UCSD-AML1 (cell line): ENCODE measurements at regions not wholly inside any gene's neighbourhood (a gene's known extent, or its start where the extent isn't known, plus 50 kb on each side); places are given as distances from the start of the nearest gene placed in this dataset.
"Not testable (repeated sequence)": the region's sequence is repeated elsewhere in the genome, so short reads cannot be mapped to it uniquely, and the experiment has no call there.

Source experiments
- DNase-seq: peaks from one replicate; lab custom pipeline; 2025; ENCODE audit not compliant: unreplicated experiment; lab: John Stamatoyannopoulos, UW

GRCh38 chr7:24050991-24051560, 232.9 kb upstream of the NPY start:
- no peak for DNase-seq

DNA sequence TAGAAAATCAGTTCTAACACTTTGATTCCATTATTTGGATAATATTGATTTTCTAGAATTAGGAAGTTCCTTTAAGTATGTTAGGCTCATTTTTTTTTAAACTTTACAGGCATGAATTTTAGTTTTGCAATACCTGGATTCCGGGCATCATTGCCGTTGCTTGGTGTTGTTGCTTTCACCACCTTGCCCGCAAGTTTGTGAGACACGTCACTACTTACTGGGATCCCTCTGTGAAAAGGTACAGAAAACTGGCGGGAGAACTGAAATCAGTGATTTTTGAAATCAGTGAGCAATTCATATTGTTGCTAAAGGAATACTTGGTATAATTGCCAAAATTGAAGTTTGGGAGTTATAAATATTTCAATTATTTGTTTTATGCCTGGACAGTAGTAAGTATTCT, 232.3 kb upstream of the NPY start:
- no peak for DNase-seq

DNA sequence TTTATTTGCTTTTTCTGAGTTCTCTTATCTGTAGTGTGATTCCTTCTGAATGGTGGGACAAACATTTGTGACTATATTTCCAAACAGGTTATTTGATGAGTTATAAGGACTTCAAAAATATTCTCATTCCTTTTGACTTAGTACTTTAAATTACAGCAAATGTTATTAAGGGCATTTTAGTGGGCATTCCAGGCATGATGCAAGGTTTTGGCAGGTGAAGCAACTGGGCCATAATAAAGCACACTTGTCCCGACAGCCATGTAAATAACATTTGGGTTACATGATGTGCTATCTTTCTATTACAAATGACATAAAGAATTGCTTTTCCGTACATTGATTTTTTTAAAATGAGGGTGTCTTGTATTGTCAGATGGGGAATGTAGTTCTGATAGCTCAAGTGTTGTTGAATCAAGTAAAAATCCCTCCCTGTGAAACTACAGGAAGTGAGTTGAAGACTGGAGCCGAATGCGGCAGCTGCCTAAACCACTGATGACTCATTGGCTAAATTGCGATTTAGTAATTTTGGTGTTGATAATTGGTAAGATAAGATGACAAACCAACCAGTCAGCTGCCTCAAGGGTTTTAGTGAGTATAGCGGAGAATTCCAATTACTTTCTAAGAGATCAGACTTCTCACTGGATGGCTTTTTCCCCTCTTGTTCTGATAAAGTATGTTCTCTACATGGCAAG, 231.3 kb upstream of the NPY start:
- DNase-seq: no peak

GRCh38 chr7:24054236-24054635, 229.8 kb upstream of the NPY start:
- DNase-seq: no peak

GRCh38 chr7:24057243-24057642, 226.7 kb upstream of the NPY start:
- DNase-seq: no peak

DNA sequence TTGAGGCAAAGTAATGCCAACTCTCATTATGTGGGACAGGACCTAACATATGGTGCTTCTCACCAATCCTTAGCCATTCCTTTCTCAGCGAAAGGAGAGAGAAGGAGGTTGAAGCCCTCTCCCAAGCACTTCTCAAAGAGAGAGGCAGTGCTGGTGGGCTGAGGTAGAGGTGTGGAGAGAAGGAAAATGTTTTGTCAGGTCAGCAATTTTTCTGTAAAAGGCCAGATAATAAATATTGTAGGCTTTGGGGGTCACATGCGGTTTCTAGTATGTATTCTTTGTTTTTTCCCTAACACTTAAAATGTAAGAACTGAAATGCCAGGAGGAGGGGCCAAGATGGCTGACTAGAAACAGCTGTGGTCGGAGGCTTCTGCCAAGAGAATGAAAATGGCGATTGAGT, 225.0 kb upstream of the NPY start:
- DNase-seq: no peak

GRCh38 chr7:24059775-24060174, 224.2 kb upstream of the NPY start:
- DNase-seq: no peak

GRCh38 chr7:24063721-24064120, 220.3 kb upstream of the NPY start:
- DNase-seq: no peak

DNA sequence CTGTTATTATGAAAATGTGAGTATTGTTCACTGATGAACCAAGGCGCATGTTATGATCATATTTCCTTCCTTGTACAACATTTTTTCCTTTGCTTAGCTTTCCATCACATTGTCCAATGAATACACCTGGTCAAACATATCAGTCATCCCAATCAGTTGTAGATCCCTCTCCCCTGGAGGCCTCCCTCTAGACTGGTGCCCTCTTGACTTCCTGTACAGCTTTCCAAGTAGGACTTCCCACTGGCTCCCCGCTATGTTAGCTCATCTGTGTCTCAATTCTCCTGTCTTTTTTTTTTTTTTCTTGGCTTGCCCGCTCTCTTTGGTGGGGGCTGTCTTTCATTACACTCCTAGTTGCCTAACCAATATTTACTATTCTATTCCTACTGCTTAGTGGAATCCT, 214.2 kb upstream of the NPY start:
- DNase-seq: no peak

GRCh38 chr7:24073651-24074420, 210.2 kb upstream of the NPY start:
- DNase-seq: no peak

DNA sequence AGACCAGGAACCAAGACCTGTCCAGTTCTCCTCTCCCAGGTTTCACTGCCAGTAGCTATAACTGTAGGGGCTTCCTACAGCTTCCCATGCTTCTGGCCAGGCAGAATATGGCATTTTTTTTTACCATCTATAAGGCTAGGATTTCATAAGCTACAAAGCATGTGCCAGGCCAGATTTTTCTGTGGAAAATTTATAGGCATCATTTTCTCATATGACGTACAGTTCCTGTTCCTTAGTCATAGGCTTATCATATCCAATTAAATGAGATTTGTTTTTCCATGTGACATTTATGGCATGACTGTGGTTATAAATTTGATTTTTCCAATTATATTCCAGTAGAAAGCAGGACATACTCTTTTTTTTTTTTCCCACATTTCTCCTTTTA, 208.6 kb upstream of the NPY start:
- DNase-seq: no peak

- DNase-seq: no peak
Measured at GRCh38 chr7:24082826-24083225, 201.2 kb upstream of the NPY start.

DNA sequence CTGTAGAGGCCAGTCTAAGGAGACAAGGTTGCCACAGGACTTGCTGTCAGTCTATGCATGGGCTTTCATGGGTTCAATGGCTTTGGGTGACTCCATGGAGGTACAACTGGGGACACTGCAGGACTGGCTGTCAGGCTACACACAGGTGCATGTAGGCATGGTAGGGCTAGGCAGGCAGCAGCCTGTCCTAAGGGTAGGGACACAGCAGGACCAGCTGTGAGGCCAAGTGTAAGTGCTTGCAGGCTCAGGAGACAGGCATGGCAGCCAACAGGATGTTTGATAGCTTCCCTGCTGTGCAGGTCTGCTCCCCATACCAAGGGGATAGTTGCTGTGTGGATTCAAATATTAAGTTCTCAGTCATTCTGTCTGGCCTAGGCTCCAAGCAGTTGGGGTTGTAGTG, 181.0 kb upstream of the NPY start:
- no peak for DNase-seq

- DNase-seq: no peak
Measured at GRCh38 chr7:24108906-24109376, 175.0 kb upstream of the NPY start.

DNA sequence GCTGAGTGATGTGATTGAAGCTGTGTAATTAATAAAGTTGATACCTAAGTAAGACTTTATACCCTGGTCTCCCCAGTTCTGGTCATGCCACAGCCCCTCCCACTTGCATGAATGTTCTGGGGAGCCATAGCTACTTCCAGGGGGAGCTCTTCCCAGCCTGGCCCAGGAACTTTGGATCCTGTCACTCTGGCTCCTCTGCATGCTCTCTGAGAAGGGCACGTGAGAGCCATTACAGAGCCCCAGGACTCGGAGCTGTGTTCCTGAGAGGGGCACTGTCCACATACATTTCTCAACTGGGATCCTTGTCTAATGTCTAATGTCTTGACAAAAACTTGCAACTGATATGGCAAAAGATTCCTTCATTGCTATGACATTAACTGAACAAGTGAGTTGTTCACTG, 173.9 kb upstream of the NPY start:
- no peak for DNase-seq

DNA sequence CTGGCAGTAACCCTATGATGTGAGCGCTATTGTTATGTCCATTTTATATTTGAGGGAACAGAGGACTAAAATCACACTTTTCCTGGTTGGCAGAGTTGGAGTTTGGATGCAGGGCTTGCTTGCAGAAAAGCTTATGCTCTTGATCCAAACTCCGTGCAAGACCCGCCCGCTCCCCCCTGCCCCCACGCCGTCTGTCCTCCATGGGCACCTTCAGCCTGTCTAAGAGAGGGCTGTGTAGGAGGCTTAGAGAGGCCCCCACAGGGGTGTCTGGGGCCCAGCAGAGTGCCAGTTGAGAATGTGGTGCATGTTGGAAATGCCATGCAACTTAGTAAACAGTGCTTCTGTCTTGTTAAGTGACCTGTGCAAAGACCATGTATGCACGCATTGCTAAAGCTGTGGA, 170.5 kb upstream of the NPY start:
- no peak for DNase-seq

GRCh38 chr7:24115661-24116060, 168.3 kb upstream of the NPY start:
- no peak for DNase-seq

- not testable (repeated sequence) for DNase-seq
Measured at GRCh38 chr7:24117903-24118499, 166.0 kb upstream of the NPY start.

DNA sequence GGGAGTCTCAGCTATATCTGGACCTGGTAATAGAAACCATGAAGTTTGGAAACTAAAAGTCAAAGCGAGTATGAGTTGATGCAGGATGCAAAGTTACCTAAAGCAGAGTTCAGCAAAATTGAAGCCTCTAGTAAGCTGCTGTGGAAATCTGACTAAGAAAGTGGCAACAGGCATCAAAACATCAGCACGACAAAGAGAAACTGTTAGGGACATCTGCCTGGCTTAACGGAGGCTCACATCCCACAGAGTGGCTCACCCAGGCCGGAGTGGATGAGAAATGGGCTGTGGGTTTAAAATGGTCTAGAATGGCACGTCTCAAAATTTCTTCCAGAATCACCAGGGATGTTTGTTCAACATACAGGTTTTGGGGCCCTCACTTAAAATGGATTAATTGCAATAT, 164.1 kb upstream of the NPY start:
- DNase-seq: no peak

DNA sequence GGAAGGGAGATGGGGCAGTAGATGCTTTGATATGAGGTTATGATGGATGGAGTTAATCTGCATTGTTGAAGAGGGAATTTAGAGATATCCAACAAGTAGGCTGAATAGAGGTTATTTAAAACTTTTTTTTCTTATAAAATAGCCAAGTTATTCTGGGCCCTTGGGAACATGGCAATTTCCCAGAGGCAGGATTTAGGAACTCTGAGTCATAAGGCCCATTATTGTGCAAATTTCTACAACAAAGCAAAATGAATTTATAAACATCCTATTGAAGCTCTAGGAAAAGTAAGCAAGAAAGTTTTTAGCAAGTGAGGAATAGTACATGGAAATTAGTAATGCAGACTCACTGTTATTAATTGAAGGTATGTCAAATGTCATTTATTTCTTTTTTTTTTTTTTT, 160.9 kb upstream of the NPY start:
- DNase-seq: no peak

DNA sequence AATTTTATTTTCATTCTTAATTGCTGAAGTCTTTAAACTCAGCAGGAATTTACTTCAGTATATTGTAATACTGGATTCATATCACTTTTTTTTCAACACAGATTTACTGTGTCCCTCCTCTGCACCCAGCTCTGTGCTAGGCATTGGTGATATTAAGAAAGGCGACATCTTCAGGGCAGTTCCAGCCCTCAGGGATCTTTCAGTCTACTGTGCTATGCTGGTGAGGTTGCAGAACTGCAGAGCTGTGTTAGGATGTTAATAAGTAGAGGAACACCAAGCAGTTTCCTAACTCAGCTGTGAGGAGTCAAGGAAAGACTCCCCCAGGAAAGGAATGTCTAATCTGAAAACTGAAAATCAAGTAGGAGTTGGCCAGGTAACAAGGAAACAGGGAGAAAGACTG, 158.2 kb upstream of the NPY start:
- DNase-seq: no peak

GRCh38 chr7:24127930-24128329, 156.1 kb upstream of the NPY start:
- DNase-seq: no peak
